Heart right ventricle (tissue), 16 donors: ENCODE measurements at regions not wholly inside any gene's neighbourhood (a gene's known extent, or its start where the extent isn't known, plus 50 kb on each side); places are given as distances from the start of the nearest gene placed in this dataset.

Experiments
- ATAC-seq, 8 donors: fragments of 200-7000 bp; cut with Tn5 transposase; one replicate each; pipeline ENCODE4 v1.9.1; 2020; ENCODE audit warnings: mild to moderate bottlenecking in 8 of 8, moderate library complexity in 8 of 8, moderate number of reproducible peaks in 1 of 8
- DNase-seq, 2 donors: peaks; one replicate each; pipeline ENCODE4 v3.0.0-alpha.2; 2020
- H3K27ac ChIP-seq, 10 donors: fragments of 200-600 bp; sonication (generic) in 2 of 10; one replicate each; pipeline versions ENCODE4 v1.5.0 to v1.8.0; 2020 to 2022; ENCODE audit warnings: mild to moderate bottlenecking in 3 of 10
- H3K27me3 ChIP-seq, 7 donors: fragments of 200-600 bp; one replicate each; pipeline ENCODE4 v1.8.0; 2021 to 2022; ENCODE audit warnings: mild to moderate bottlenecking in 2 of 7
- H3K36me3 ChIP-seq, 9 donors: fragments of 200-600 bp; sonication (generic) in 1 of 9; one replicate each; pipeline versions ENCODE4 v1.5.0 to v1.8.0; 2020 to 2022; ENCODE audit warnings: mild to moderate bottlenecking in 2 of 9
- H3K4me1 ChIP-seq, 9 donors: fragments of 200-600 bp; sonication (generic) in 1 of 9; one replicate each; pipeline versions ENCODE4 v1.5.0 to v1.8.0; 2020 to 2022; ENCODE audit warnings: mild to moderate bottlenecking in 4 of 9
- H3K4me3 ChIP-seq, 10 donors: fragments of 200-600 bp; sonication (generic) in 2 of 10; one replicate each; pipeline versions ENCODE4 v1.5.0 to v1.8.0; 2020 to 2022; ENCODE audit warnings: mild to moderate bottlenecking in 7 of 10, moderate library complexity in 2 of 10
- H3K9me3 ChIP-seq, 11 donors: fragments of 200-600 bp in 10 of 11; sonication (generic) in 2 of 11; one replicate each; pipeline versions ENCODE4 v1.5.0 to v1.8.0; 2013 to 2022; ENCODE audit warnings: mild to moderate bottlenecking in 2 of 11, control low read depth in 1 of 11, moderate library complexity in 1 of 11
- WGBS, 2 donors: extraction: QIAGEN DNeasy Blood & Tissue Kit; methylation state at CpG; one replicate each; pipeline ENCODE4 v1.1.7; 2013; ENCODE audit warnings: inconsistent platforms in 1 of 2; 5-methylcytosine and 5-hydroxymethylcytosine counted together
- intact Hi-C, 10 donors: fragments of 100-400 bp; cut with DNase I; formaldehyde crosslinking; loops; one replicate each; pipeline versions ENCODE4 v1.11.1 to v1.14.2; 2022
- TF ChIP-seq, protein P1 (sequence below), 9 donors: fragments of 200-600 bp; sonication (generic) in 2 of 9; IDR thresholded peaks; one replicate each; pipeline versions ENCODE4 v1.5.0 to v1.8.0; 2021 to 2022; ENCODE audit warnings: antibody characterized with exemption in 9 of 9, mild to moderate bottlenecking in 5 of 9, moderate library complexity in 1 of 9
- donor health status: Arrhythmogenic right ventricular cardiomyopathy.
- donor health status: ischemic (EF 13 %, LVEDD 7.1; RV severe dilation, severe dysfunction).
- donor health status: healthy with polysubstance abuse.
- donor health status: DM: no; HTN: yes; CAD: no.
- donor health status: DM: no; HTN: no; CAD: no.
- donor health status: ischemic (EF 25% LVEDD 6.9; RV normal size, moderate dysfunction).
- donor health status: ischemic (EF 25% LVEDD 5.7; RV mildly dilated, moderate dysfunction).
- donor health status: healthy.
- donor health status: DM: yes; HTN: yes; CAD: no.
- donor health status: Ischemic cardiomyopathy.
- donor health status: ischemic (EF 35%, LVEDD 5.7; RV mildly dilated, moderate dysfunction).
- donor health status: nonischemic (EF 11% LVEDD 7.7; RV severe dilation, severe dysfunction).
- donor health status: DM: yes; HTN: yes; CAD: no.
- donor health status: PGD.
- donor health status: ischemic (EF 29% LVEDD 5.4; RV normal size, mild dysfunction).
- donor health status: nonischemic (EF 23%, LVEDD 6.1; RV moderate dilation, normal function).

DNA sequence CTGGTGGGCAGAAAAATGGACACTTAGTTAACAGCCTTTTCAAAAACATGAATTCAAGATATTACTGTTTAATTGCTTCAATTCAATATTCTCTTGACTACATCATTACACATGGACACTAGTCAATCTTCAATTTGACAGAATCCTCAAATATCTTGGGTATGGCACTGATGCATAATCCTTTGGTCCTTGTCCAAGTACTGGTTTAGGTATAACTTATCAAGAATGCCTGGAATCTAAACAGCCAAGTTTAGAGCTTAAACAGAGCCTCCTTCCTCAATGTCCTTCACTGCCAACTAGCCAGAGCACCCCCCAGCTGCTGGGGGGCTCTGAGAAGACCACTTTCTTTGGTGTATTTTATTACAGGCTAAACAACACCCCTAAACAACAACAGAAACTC, 61.6 kb upstream of the ERCC6L2 start:
- Histone ChIP-seq H3K4me1 (no peaks in the 10 kb centered on the region), H3K4me3 (no peak overlapping the region), H3K27me3 (no peaks in the 10 kb centered on the region), H3K9me3 (no peaks in the 10 kb centered on the region), H3K36me3 (peaks cover 0 to 9% (median 0%) of the 10 kb centered on the region in 9 donors), H3K27ac (no peak overlapping the region)
- ATAC-seq: no peak
- TF ChIP-seq, protein P1, sequence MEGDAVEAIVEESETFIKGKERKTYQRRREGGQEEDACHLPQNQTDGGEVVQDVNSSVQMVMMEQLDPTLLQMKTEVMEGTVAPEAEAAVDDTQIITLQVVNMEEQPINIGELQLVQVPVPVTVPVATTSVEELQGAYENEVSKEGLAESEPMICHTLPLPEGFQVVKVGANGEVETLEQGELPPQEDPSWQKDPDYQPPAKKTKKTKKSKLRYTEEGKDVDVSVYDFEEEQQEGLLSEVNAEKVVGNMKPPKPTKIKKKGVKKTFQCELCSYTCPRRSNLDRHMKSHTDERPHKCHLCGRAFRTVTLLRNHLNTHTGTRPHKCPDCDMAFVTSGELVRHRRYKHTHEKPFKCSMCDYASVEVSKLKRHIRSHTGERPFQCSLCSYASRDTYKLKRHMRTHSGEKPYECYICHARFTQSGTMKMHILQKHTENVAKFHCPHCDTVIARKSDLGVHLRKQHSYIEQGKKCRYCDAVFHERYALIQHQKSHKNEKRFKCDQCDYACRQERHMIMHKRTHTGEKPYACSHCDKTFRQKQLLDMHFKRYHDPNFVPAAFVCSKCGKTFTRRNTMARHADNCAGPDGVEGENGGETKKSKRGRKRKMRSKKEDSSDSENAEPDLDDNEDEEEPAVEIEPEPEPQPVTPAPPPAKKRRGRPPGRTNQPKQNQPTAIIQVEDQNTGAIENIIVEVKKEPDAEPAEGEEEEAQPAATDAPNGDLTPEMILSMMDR (IDR thresholded peaks at IDR 0.05): no peak
- intact Hi-C loops: no loop called here
- DNase-seq: no peak

DNA sequence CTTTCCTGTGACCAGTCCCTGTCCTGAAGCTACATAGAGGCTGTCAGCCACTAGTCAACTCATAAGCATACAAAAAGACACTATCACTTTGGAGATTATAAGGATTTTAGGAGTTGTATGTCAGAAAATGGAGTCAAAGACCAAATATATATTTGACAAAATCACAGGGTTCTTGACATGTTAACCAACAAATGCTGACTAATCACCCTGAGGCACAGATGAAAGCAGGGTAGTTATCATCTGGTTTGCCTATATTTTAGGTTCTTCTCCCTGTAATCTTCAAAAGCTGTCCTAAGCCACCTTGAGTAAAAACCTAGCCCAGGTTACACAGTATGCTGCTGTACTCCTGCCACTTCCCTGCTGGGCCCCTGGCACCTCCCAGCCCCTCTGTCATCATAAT, 64.7 kb upstream of the ERCC6L2 start:
- no peaks in the 10 kb centered on the region for H3K9me3 ChIP-seq
- no peaks in the 10 kb centered on the region for H3K27me3 ChIP-seq
- peaks cover 0 to 9% (median 0%) of the 10 kb centered on the region in 9 donors for H3K36me3 ChIP-seq
- peaks cover 0 to 12% (median 10%) of the 10 kb centered on the region in 9 donors for H3K4me1 ChIP-seq
- TF ChIP-seq, protein P1 (IDR thresholded peaks at IDR 0.05): no peak
- intact Hi-C loops: no loop called here
- no peak for ATAC-seq
- no peak for DNase-seq
- no peak overlapping the region for H3K27ac ChIP-seq
- H3K4me3 ChIP-seq: no peak overlapping the region

DNA sequence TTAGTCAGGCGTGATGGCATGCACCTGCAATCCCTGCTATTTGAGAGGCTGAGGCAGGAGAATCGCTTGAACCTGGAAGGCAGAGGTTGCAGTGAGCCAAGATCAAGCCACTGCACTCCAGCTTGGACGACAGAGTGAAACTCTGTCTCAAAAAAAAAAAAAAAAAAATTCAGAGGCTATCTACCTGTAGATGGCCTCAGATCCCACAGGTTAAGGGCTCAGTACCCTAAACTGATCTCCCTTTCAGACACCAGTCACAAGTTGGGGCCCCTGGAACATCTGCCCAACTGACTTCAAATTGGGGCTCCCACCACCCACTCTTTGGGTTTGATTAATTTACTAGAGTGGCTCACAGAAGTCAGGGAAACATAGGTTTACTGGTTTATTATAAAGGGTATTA, 65.4 kb upstream of the ERCC6L2 start:
- H3K27me3 ChIP-seq: no peaks in the 10 kb centered on the region
- H3K9me3 ChIP-seq: no peaks in the 10 kb centered on the region
- no peak overlapping the region for H3K4me3 ChIP-seq
- intact Hi-C loops: no loop called here
- H3K4me1 ChIP-seq: peaks cover 0 to 12% (median 10%) of the 10 kb centered on the region in 9 donors
- no peak overlapping the region for H3K27ac ChIP-seq
- 86 to 88% methylated on average over 3 of the region's 3 CpGs for WGBS, 2 donors
- H3K36me3 ChIP-seq: peaks cover 0 to 9% (median 0%) of the 10 kb centered on the region in 9 donors
- TF ChIP-seq, protein P1 (IDR thresholded peaks at IDR 0.05): no peak
- DNase-seq (no peak), ATAC-seq (no peak)

DNA sequence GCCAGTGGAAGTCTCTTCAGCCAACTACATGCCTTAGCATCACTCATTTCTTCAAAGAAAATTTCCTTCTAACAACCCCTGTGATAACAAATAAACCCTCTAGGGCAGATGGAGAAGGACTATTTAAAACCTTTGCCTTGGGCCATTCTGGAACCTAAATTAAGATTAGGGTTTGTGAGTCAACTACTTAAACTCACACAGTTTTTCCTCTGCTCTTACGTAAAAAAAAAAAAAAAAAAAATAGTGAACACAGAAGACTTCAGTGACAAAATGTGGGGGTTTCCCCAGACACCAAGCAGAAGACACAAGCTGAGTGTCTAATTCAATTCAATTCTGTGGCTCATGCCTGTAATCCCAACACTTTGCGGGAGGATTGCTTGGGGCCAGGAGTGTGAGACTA, 65.8 kb upstream of the ERCC6L2 start:
- Histone ChIP-seq H3K27me3 (no peaks in the 10 kb centered on the region), H3K4me3 (no peak overlapping the region), H3K36me3 (peaks cover 0 to 9% (median 0%) of the 10 kb centered on the region in 9 donors), H3K27ac (no peak overlapping the region), H3K9me3 (no peaks in the 10 kb centered on the region), H3K4me1 (peaks cover 0 to 12% (median 10%) of the 10 kb centered on the region in 9 donors)
- DNase-seq (no peak), ATAC-seq (no peak)
- TF ChIP-seq, protein P1 (IDR thresholded peaks at IDR 0.05): no peak
- intact Hi-C loops: loop anchor here in 1 of 10 donors (5.0 kb wide), 1 partner anchor 647 kb away; no protein-coding TSS in a partner anchor
- WGBS, 2 donors: 94% methylated on average over 2 of the region's 2 CpGs
